Common myeloid progenitor, CD34-positive (primary cell): ENCODE measurements at regions not wholly inside any gene's neighbourhood (a gene's known extent, or its start where the extent isn't known, plus 50 kb on each side); places are given as distances from the start of the nearest gene placed in this dataset.
"Not testable (repeated sequence)": the region's sequence is repeated elsewhere in the genome, so short reads cannot be mapped to it uniquely, and the experiment has no call there.

ENCODE experiments used
- CTCF ChIA-PET: fragments of 350-600 bp; sonication (Branson Sonifier 250); formaldehyde crosslinking; loops from one replicate; lab custom pipeline; 2021; ENCODE audit warnings: antibody characterized with exemption; lab: Charles Lee
- POLR2A ChIA-PET: fragments of 350-600 bp; sonication (Branson Sonifier 250); formaldehyde crosslinking; loops from one replicate; lab custom pipeline; 2021; ENCODE audit warnings: antibody characterized with exemption; lab: Charles Lee
- DNase-seq, 3 donors: peaks; one replicate each; pipeline versions ENCODE4 v3.0.0 to v3.0.0-alpha.2; 2013
- H3K27ac ChIP-seq, 2 experiments: 1 replicate in 1 of 2; 2 replicates in 1 of 2; pipeline ENCODE4 v1.7.0; 2013; ENCODE audit warnings: inconsistent platforms in 2 of 2, low read length in 2 of 2, mild to moderate bottlenecking in 2 of 2, low read depth in 1 of 2, moderate library complexity in 1 of 2; ENCODE audit not compliant: severe bottlenecking in 2 of 2, insufficient read depth in 1 of 2, poor library complexity in 1 of 2
- H3K27me3 ChIP-seq, 5 experiments: replicated peaks in 2 of 5; 1 replicate in 3 of 5; 2 replicates in 2 of 5; pipeline versions ENCODE4 v1.6.1 to v1.7.0; 2013; ENCODE audit warnings: low read length in 4 of 5, mild to moderate bottlenecking in 2 of 5, moderate library complexity in 2 of 5, inconsistent platforms in 1 of 5; ENCODE audit not compliant: insufficient read depth in 5 of 5, control insufficient read depth in 4 of 5
- H3K36me3 ChIP-seq, 4 experiments: 1 replicate in 2 of 4; 2 replicates in 2 of 4; pipeline versions ENCODE4 v1.6.1 to v1.7.0; 2013; ENCODE audit warnings: low read length in 3 of 4, control low read depth in 1 of 4, mild to moderate bottlenecking in 1 of 4; ENCODE audit not compliant: control insufficient read depth in 4 of 4, insufficient read depth in 4 of 4
- H3K4me1 ChIP-seq, 4 experiments: 1 replicate in 3 of 4; 2 replicates in 1 of 4; pipeline versions ENCODE4 v1.6.1 to v1.7.1; 2013; ENCODE audit warnings: low read length in 3 of 4, mild to moderate bottlenecking in 3 of 4, control low read depth in 1 of 4, inconsistent platforms in 1 of 4, moderate library complexity in 1 of 4; ENCODE audit not compliant: control insufficient read depth in 4 of 4, insufficient read depth in 4 of 4; ENCODE audit errors: control extremely low read depth in 1 of 4
- H3K4me3 ChIP-seq, 7 experiments: 1 replicate in 4 of 7; 2 replicates in 3 of 7; pipeline versions ENCODE4 v1.5.1 to v1.7.0; 2013; ENCODE audit warnings: mild to moderate bottlenecking in 7 of 7, low read length in 6 of 7, moderate library complexity in 6 of 7, inconsistent platforms in 2 of 7, low read depth in 2 of 7, control low read depth in 1 of 7; ENCODE audit not compliant: insufficient read depth in 4 of 7, control insufficient read depth in 1 of 7; ENCODE audit errors: extremely low read depth in 1 of 7
- H3K9me3 ChIP-seq, 5 experiments: 1 replicate in 4 of 5; 2 replicates in 1 of 5; pipeline versions ENCODE4 v1.6.1 to v1.7.1; 2013; ENCODE audit warnings: low read length in 4 of 5, mild to moderate bottlenecking in 2 of 5, inconsistent platforms in 1 of 5, low read depth in 1 of 5, moderate library complexity in 1 of 5; ENCODE audit not compliant: control insufficient read depth in 4 of 5, insufficient read depth in 2 of 5; ENCODE audit errors: control extremely low read depth in 1 of 5
- WGBS: methylation state at CpG from one replicate; pipeline ENCODE4 v1.1.5; 2013; ENCODE audit not compliant: insufficient coverage; 5-methylcytosine and 5-hydroxymethylcytosine counted together

- 0% methylated on average over 1 of the region's 3 CpGs for WGBS
- Histone ChIP-seq H3K27me3 (no peaks in the 10 kb centered on the region), H3K27ac (no peak overlapping the region), H3K4me3 (no peak overlapping the region), H3K4me1 (peaks cover 0 to 3% (median 0%) of the 10 kb centered on the region in 4 experiments), H3K9me3 (no peaks in the 10 kb centered on the region), H3K36me3 (no peaks in the 10 kb centered on the region)
- POLR2A ChIA-PET, result no interaction called here
- CTCF ChIA-PET, result interaction anchor here (0.9 to 1.3 kb wide), 3 partner anchors 18 to 107 kb away, joined by 3 to 4 read pairs (median 4); no protein-coding TSS in a partner anchor
- no peak for DNase-seq
Measured at GRCh38 chr3:98710067-98710659, 53.0 kb upstream of the ST3GAL6 start.

GRCh38 chr3:98711426-98711825 lies 51.7 kb upstream of the ST3GAL6 start:
- Histone ChIP-seq H3K4me3 (no peak overlapping the region), H3K27me3 (no peaks in the 10 kb centered on the region), H3K27ac (no peak overlapping the region), H3K36me3 (no peaks in the 10 kb centered on the region), H3K9me3 (no peaks in the 10 kb centered on the region), H3K4me1 (peaks cover 0 to 3% (median 0%) of the 10 kb centered on the region in 4 experiments)
- CTCF ChIA-PET, result no interaction called here
- no peak for DNase-seq
- POLR2A ChIA-PET, result no interaction called here
- 100% methylated on average over 2 of the region's 2 CpGs for WGBS

DNA sequence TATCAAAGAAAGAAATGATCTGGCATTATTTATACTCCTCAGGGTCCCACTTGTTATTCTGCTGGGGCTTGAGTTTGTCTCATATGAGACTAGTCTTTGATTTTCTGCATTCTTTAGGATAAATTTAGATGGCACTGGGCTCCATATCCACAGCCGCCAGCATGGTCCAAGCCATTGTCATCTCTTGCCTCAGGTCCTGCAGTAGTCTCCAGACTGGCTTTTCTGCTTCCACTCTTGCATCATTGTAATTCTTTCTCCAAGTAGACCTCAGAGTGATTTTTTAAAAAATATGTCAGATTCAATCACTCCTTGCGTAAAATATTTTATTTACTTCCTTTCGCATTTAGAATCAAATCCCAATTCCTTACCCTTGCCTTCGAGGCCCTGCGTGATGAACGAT lies 50.4 kb upstream of the ST3GAL6 start:
- Histone ChIP-seq H3K4me3 (no peak overlapping the region), H3K36me3 (no peaks in the 10 kb centered on the region), H3K4me1 (peaks cover 0 to 3% (median 0%) of the 10 kb centered on the region in 4 experiments), H3K27ac (no peak overlapping the region), H3K27me3 (no peaks in the 10 kb centered on the region), H3K9me3 (no peaks in the 10 kb centered on the region)
- no peak for DNase-seq
- POLR2A ChIA-PET, result no interaction called here
- 95% methylated on average over 6 of the region's 6 CpGs for WGBS
- CTCF ChIA-PET, result no interaction called here

DNA sequence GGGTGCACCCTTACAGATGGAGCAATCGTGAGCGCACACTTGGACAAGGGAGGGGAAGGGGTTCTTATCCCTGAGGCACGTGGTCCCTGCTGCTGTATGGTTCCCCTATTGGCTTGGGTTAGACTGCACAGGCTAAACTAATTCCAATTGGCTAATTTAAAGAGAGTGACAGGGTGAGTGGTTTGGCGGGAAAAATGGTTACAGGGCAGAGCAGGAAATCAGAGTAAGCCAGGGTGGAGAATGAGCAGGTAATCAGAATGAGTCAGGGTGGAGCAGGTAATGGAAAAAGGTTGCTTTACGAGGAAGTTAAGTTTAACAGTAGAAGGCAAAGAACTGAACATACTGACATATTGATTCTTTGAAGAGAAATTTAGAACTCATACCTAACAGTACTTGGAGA lies 49.8 kb upstream of the ST3GAL6 start:
- H3K9me3 ChIP-seq, H3K27ac ChIP-seq, H3K36me3 ChIP-seq, POLR2A ChIA-PET, DNase-seq, H3K4me1 ChIP-seq, CTCF ChIA-PET, H3K4me3 ChIP-seq, H3K27me3 ChIP-seq: not testable (repeated sequence)
- WGBS, result 93% methylated on average over 3 of the region's 5 CpGs
